Keratinocyte (primary cell): ENCODE measurements at regions not wholly inside any gene's neighbourhood (a gene's known extent, or its start where the extent isn't known, plus 50 kb on each side); places are given as distances from the start of the nearest gene placed in this dataset.

Experiments used
- DNase-seq: peaks from one replicate; pipeline ENCODE4 v3.0.0-alpha.2; 2011; ENCODE audit warnings: low read depth, missing footprints, low spot score
- FAIRE-seq: peaks from 2 replicates; lab custom pipeline; 2011; peaks lifted over from hg19 to GRCh38; lab: Jason Lieb, UNC
- H2AFZ ChIP-seq: 2 replicates; pipeline ENCODE4 v1.6.0; 2012; ENCODE audit warnings: low read length, control low read depth, inconsistent platforms; ENCODE audit not compliant: control insufficient read depth
- H3K27ac ChIP-seq: 2 replicates; pipeline ENCODE4 v1.5.1; 2011; ENCODE audit warnings: low read length; ENCODE audit not compliant: control insufficient read depth, insufficient read depth
- H3K27me3 ChIP-seq: 3 replicates; pipeline ENCODE4 v1.6.0; 2011; ENCODE audit warnings: low read length; ENCODE audit not compliant: control insufficient read depth, insufficient read depth; ENCODE audit errors: extremely low read depth
- H3K36me3 ChIP-seq, 2 experiments: 2 replicates in 1 of 2; 3 replicates in 1 of 2; pipeline ENCODE4 v1.5.1; 2011; ENCODE audit warnings: low read length in 2 of 2, mild to moderate bottlenecking in 1 of 2; ENCODE audit not compliant: control insufficient read depth in 2 of 2, insufficient read depth in 2 of 2; ENCODE audit errors: extremely low read depth in 1 of 2
- H3K4me1 ChIP-seq: 3 replicates; pipeline ENCODE4 v1.5.1; 2011; ENCODE audit warnings: low read length; ENCODE audit not compliant: control insufficient read depth, insufficient read depth; ENCODE audit errors: extremely low read depth
- H3K4me2 ChIP-seq: 3 replicates; pipeline ENCODE4 v1.6.0; 2011; ENCODE audit warnings: low read depth, low read length; ENCODE audit not compliant: control insufficient read depth, insufficient read depth; ENCODE audit errors: extremely low read depth
- H3K4me3 ChIP-seq, 3 experiments: fragments of 200-600 bp in 1 of 3; sonication (generic) in 1 of 3; 2 replicates in 2 of 3; 3 replicates in 1 of 3; pipeline ENCODE4 v1.5.1; 2011 to 2016; ENCODE audit warnings: low read length in 3 of 3, mild to moderate bottlenecking in 3 of 3, control low read depth in 2 of 3, inconsistent platforms in 1 of 3, low read depth in 1 of 3, mixed read lengths in 1 of 3, mixed run types in 1 of 3, moderate library complexity in 1 of 3; ENCODE audit not compliant: control insufficient read depth in 2 of 3, insufficient read depth in 2 of 3; ENCODE audit errors: extremely low read depth in 1 of 3
- H3K79me2 ChIP-seq: 2 replicates; pipeline ENCODE4 v1.6.0; 2012; ENCODE audit warnings: low read length; ENCODE audit not compliant: control insufficient read depth, insufficient read depth
- H3K9ac ChIP-seq: 3 replicates; pipeline ENCODE4 v1.6.0; 2011; ENCODE audit warnings: low read length; ENCODE audit not compliant: control insufficient read depth, insufficient read depth; ENCODE audit errors: extremely low read depth
- H3K9me1 ChIP-seq: 3 replicates; pipeline ENCODE4 v1.6.0; 2011; ENCODE audit warnings: low read length; ENCODE audit not compliant: control insufficient read depth, insufficient read depth; ENCODE audit errors: extremely low read depth
- H3K9me3 ChIP-seq: 2 replicates; pipeline ENCODE4 v1.5.1; 2012; ENCODE audit warnings: low read depth, low read length; ENCODE audit not compliant: control insufficient read depth
- H4K20me1 ChIP-seq: 3 replicates; pipeline ENCODE4 v1.6.0; 2011; ENCODE audit warnings: low read length; ENCODE audit not compliant: control insufficient read depth, insufficient read depth; ENCODE audit errors: extremely low read depth
- EZH2 ChIP-seq: IDR thresholded peaks from one replicate; pipeline ENCODE4 v1.6.1; 2012; ENCODE audit warnings: inconsistent platforms, mild to moderate bottlenecking, low read length, moderate library complexity
- dilution Hi-C: fragments of 300-500 bp; cut with MboI; formaldehyde crosslinking; loops from one replicate; pipeline ENCODE4 v1.7.0; 2020; ENCODE audit warnings: low sequenced_read_pairs; ENCODE audit not compliant: extremely low pct_ligation_motif_present
- TF ChIP-seq, protein P1 (sequence below), 3 experiments: IDR thresholded peaks in 1 of 3; conservative IDR thresholded peaks in 1 of 3; optimal IDR thresholded peaks in 1 of 3; 2 replicates in 2 of 3; 3 replicates in 1 of 3; pipeline versions ENCODE3 to v1.5.1; 2011; ENCODE audit warnings: low read length in 3 of 3, mild to moderate bottlenecking in 3 of 3, moderate library complexity in 2 of 3, control low read depth in 1 of 3, inconsistent platforms in 1 of 3; ENCODE audit not compliant: insufficient read depth in 2 of 3; ENCODE audit errors: extremely low read depth in 1 of 3

DNA sequence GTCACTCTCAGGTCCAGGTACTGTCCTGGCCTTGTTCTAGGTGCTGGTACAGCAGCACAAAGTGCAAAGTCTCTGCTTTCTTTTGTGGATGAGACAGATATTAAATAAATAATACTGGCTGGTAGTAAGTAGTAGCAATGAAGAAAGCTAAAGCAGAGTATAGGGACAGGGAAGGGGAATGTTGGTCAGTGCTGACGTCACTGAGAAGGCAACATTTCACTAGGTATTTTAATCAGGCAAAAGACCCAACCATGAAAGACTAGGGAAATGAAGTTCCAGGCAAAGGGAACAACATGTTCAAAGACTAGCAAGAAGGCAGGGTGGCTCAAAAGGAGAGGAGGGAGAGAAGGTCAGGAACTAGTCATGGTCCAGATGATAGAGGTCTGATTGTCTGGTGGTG, 388.2 kb downstream of the YTHDC2 start:
- Histone ChIP-seq H3K4me1 (no peaks in the 10 kb centered on the region), H3K4me2 (no peak overlapping the region), H3K9ac (no peak overlapping the region), H3K27me3 (peaks cover 5% of the 10 kb centered on the region), H3K36me3 (no peaks in the 10 kb centered on the region), H3K9me1 (no peaks in the 10 kb centered on the region), H3K27ac (no peak overlapping the region), H2AFZ (no peak overlapping the region), H3K79me2 (no peaks in the 10 kb centered on the region), H4K20me1 (no peaks in the 10 kb centered on the region), H3K9me3 (no peaks in the 10 kb centered on the region), H3K4me3 (no peak overlapping the region)
- DNase-seq (no peak), FAIRE-seq (no peak)
- TF ChIP-seq, protein P1, sequence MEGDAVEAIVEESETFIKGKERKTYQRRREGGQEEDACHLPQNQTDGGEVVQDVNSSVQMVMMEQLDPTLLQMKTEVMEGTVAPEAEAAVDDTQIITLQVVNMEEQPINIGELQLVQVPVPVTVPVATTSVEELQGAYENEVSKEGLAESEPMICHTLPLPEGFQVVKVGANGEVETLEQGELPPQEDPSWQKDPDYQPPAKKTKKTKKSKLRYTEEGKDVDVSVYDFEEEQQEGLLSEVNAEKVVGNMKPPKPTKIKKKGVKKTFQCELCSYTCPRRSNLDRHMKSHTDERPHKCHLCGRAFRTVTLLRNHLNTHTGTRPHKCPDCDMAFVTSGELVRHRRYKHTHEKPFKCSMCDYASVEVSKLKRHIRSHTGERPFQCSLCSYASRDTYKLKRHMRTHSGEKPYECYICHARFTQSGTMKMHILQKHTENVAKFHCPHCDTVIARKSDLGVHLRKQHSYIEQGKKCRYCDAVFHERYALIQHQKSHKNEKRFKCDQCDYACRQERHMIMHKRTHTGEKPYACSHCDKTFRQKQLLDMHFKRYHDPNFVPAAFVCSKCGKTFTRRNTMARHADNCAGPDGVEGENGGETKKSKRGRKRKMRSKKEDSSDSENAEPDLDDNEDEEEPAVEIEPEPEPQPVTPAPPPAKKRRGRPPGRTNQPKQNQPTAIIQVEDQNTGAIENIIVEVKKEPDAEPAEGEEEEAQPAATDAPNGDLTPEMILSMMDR (optimal IDR thresholded peaks at IDR 0.05 in 1 of 3, IDR thresholded peaks at IDR 0.05 in 1 of 3, conservative IDR thresholded peaks at IDR 0.05 in 1 of 3; ENCODE audit: extremely low read depth in 1 of 3, insufficient read depth in 2 of 3, low read length in 3 of 3), result no peak
- no peak for TF ChIP-seq EZH2
- dilution Hi-C loops, result no loop called here

DNA sequence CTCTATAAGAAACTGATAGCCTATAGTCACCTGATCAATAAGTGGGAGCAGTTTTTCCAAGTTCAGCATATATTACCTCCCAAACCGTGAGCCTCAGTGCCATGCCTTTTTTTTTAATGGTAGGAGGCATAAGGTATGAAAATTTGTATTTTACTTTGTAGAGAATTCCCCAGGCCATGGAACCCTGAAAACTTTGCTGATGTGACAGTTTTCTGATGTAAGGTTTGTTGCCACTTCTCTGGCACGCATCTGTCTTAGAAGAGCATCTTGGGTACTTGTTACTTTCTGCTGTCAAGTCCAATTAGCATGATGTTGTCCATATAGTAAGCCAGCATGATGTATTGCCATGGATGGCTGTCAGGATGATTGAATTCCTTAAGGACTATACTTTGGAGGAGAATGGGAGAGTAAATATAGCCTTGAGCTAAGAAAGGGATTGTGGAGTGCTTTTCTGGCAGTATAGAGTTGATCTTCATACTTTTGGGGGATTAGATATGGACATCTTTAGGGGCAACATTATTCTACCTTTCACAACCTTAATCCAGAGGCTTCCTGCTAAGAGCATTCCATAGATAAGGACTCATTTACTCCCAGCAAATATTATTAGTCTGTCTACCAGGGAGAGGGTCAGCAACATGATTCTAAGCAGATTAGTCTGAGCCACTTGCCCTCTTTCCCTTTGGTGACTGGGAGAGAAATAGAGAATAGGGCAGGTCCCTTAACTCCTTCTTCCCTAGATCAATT, 389.6 kb downstream of the YTHDC2 start:
- Histone ChIP-seq H3K27me3 (peaks cover under 1% of the 10 kb centered on the region), H3K36me3 (no peaks in the 10 kb centered on the region), H3K79me2 (no peaks in the 10 kb centered on the region), H3K4me3 (no peak overlapping the region), H3K27ac (no peak overlapping the region), H3K4me2 (no peak overlapping the region), H3K9me1 (no peaks in the 10 kb centered on the region), H2AFZ (no peak overlapping the region), H3K4me1 (no peaks in the 10 kb centered on the region), H4K20me1 (no peaks in the 10 kb centered on the region), H3K9ac (no peak overlapping the region), H3K9me3 (no peaks in the 10 kb centered on the region)
- DNase-seq, result no peak
- dilution Hi-C loops, result no loop called here
- TF ChIP-seq EZH2, result no peak
- TF ChIP-seq, protein P1 (optimal IDR thresholded peaks at IDR 0.05 in 1 of 3, IDR thresholded peaks at IDR 0.05 in 1 of 3, conservative IDR thresholded peaks at IDR 0.05 in 1 of 3; ENCODE audit: extremely low read depth in 1 of 3, insufficient read depth in 2 of 3, low read length in 3 of 3), result no peak
- FAIRE-seq, result no peak
